GM13976 (cell line): ENCODE measurements at regions not wholly inside any gene's neighbourhood (a gene's known extent, or its start where the extent isn't known, plus 50 kb on each side); places are given as distances from the start of the nearest gene placed in this dataset.

Experiments used
- DNase-seq: peaks from one replicate; pipeline ENCODE4 v3.0.0; 2012; ENCODE audit warnings: low spot score
- CTCF ChIP-seq: IDR thresholded peaks from 2 replicates; pipeline ENCODE4 v1.5.1; 2012; ENCODE audit warnings: borderline replicate concordance, mild to moderate bottlenecking; ENCODE audit not compliant: insufficient read depth; ENCODE audit errors: extremely low read depth, missing control alignments, control extremely low read depth
- in situ Hi-C: fragments of 300-500 bp; cut with MboI; formaldehyde crosslinking; loops from one replicate; pipeline ENCODE4 v1.12.0; 2022; ENCODE audit warnings: low sequenced_read_pairs, mixed read lengths, inconsistent platforms; ENCODE audit not compliant: unreplicated experiment

GRCh38 chr1:2962541-2962940 is 58.7 kb upstream of the ACTRT2 start:
- no peak for DNase-seq
- in situ Hi-C loops, result no loop called here
- no peak for TF ChIP-seq CTCF

GRCh38 chr1:2962946-2963345 is 58.3 kb upstream of the ACTRT2 start:
- no peak for DNase-seq
- no peak for TF ChIP-seq CTCF
- in situ Hi-C loops, result no loop called here

GRCh38 chr1:2965676-2966075 is 55.6 kb upstream of the ACTRT2 start:
- no peak for TF ChIP-seq CTCF
- in situ Hi-C loops, result no loop called here
- no peak for DNase-seq

GRCh38 chr1:2966449-2967328 is 54.6 kb upstream of the ACTRT2 start:
- no peak for DNase-seq

GRCh38 chr1:2967329-2967725 is 53.9 kb upstream of the ACTRT2 start:
- in situ Hi-C loops, result no loop called here
- TF ChIP-seq CTCF, result no peak

More at GRCh38 chr1:2966449-2967328, 54.6 kb upstream of the ACTRT2 start:
- in situ Hi-C loops, result no loop called here
- no peak for TF ChIP-seq CTCF

GRCh38 chr1:2967881-2968280 is 53.4 kb upstream of the ACTRT2 start:
- no peak for TF ChIP-seq CTCF
- no peak for DNase-seq
- in situ Hi-C loops, result no loop called here

More at GRCh38 chr1:2967329-2967725, 53.9 kb upstream of the ACTRT2 start:
- no peak for DNase-seq
